ENCODE measurements at regions not wholly inside any gene's neighbourhood (a gene's known extent, or its start where the extent isn't known, plus 50 kb on each side); places are given as distances from the start of the nearest gene placed in this dataset.

DNA sequence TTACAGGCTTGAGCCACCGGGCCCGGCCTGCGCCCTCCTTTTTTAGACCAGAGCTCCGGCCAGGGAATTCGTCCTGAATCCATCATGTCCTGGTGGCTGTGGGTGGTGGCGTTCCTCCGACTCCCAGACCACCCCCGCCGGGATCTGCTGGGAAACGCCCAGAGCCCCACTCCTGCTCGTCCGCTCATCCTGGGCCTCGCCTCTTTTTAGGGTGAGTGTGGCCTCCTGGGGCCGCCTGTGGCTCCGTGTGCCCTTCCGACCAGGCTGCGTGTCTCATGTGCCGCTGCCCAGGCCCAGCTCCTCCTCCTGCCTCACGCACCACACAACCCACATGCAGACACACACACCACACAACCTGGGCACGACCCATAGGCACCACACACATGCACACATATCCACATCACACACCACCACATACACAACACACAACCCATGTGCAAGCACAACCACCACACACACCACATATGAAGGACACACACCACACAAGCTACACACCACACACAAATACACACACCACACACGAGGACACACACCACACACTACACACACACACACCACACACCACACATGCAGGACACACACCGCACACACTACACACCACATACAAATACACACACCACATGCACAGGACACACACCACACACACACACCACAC lies 946.2 kb downstream of the BRD1 start:
- H3K27ac ChIP-seq (ENCODE audit: low read depth, low read length) = no peak overlapping the region
- H3K4me3 ChIP-seq (ENCODE audit: low read depth in 1 of 2, low read length in 2 of 2) = no peak overlapping the region
- no peaks in the 10 kb centered on the region for H3K9me3 ChIP-seq (ENCODE audit: low read length)
- H3K27me3 ChIP-seq (ENCODE audit: control insufficient read depth in 1 of 2, insufficient read depth in 2 of 2, low read length in 2 of 2) = peaks cover 0 to 4% of the 10 kb centered on the region in 2 donors
- H3K4me1 ChIP-seq (ENCODE audit: insufficient read depth, low read length) = no peaks in the 10 kb centered on the region
- H3K36me3 ChIP-seq (ENCODE audit: insufficient read depth, low read length) = no peaks in the 10 kb centered on the region
- H3K9ac ChIP-seq (ENCODE audit: low read length) = no peak overlapping the region

- Histone ChIP-seq H3K4me1 (ENCODE audit: insufficient read depth, low read length) (no peaks in the 10 kb centered on the region), H3K27ac (ENCODE audit: low read depth, low read length) (no peak overlapping the region), H3K27me3 (ENCODE audit: control insufficient read depth in 1 of 2, insufficient read depth in 2 of 2, low read length in 2 of 2) (peaks cover 0 to 4% of the 10 kb centered on the region in 2 donors), H3K9ac (ENCODE audit: low read length) (no peak overlapping the region), H3K4me3 (ENCODE audit: low read depth in 1 of 2, low read length in 2 of 2) (no peak overlapping the region), H3K36me3 (ENCODE audit: insufficient read depth, low read length) (no peaks in the 10 kb centered on the region), H3K9me3 (ENCODE audit: low read length) (no peaks in the 10 kb centered on the region)
These were observed 946.9 kb downstream of the BRD1 start for GRCh38 chr22:48880749-48881148.

DNA sequence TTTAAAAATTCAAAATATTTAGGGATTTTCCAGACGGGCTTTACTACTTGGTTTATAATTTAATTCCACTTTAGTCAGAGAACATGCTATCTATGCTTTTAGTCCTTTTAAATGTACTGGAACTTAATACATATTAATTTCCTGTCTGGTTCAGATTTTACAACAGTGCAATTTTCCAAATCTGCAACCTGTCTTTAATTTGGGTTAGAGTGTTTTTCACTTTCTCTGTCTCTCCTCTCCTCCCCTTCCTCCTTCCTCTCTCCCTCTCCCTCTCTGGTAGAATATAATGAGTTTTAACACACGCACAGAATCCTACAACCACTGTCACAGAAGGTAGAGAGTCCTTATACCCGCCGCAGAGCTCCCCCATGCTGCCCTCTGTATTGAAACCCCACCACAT lies 950.7 kb downstream of the BRD1 start:
- Histone ChIP-seq H3K9me3 (ENCODE audit: low read length) (no peaks in the 10 kb centered on the region), H3K9ac (ENCODE audit: low read length) (no peak overlapping the region), H3K36me3 (ENCODE audit: insufficient read depth, low read length) (no peaks in the 10 kb centered on the region), H3K27ac (ENCODE audit: low read depth, low read length) (no peak overlapping the region), H3K27me3 (ENCODE audit: control insufficient read depth in 1 of 2, insufficient read depth in 2 of 2, low read length in 2 of 2) (peaks cover 0 to under 1% of the 10 kb centered on the region in 2 donors), H3K4me3 (ENCODE audit: low read depth in 1 of 2, low read length in 2 of 2) (no peak overlapping the region), H3K4me1 (ENCODE audit: insufficient read depth, low read length) (no peaks in the 10 kb centered on the region)

- no peaks in the 10 kb centered on the region for H3K9me3 ChIP-seq (ENCODE audit: low read length)
- H3K27ac ChIP-seq (ENCODE audit: low read depth, low read length) = no peak overlapping the region
- no peaks in the 10 kb centered on the region for H3K4me1 ChIP-seq (ENCODE audit: insufficient read depth, low read length)
- no peak overlapping the region for H3K4me3 ChIP-seq (ENCODE audit: low read depth in 1 of 2, low read length in 2 of 2)
- H3K27me3 ChIP-seq (ENCODE audit: control insufficient read depth in 1 of 2, insufficient read depth in 2 of 2, low read length in 2 of 2) = peaks cover 0 to 4% of the 10 kb centered on the region in 2 donors
- H3K36me3 ChIP-seq (ENCODE audit: insufficient read depth, low read length) = no peaks in the 10 kb centered on the region
- no peak overlapping the region for H3K9ac ChIP-seq (ENCODE audit: low read length)
These were observed 952.7 kb downstream of the BRD1 start for GRCh38 chr22:48874956-48875355.

DNA sequence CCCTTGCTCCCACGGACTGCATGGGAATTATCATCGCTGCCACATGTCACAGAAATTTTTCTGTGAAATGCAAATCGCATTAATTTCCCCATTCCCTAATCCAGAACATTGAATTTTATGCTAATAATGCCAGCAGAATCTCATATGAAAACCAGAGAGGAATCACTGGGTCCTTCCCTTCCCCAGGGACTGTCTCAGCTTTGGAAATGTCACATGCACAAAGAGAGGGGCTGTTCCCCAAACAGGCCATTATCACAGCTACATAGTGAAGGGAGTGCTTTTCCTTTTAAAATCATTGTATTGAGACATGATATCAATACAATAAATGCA lies 954.5 kb downstream of the BRD1 start:
- Histone ChIP-seq H3K9ac (ENCODE audit: low read length) (no peak overlapping the region), H3K27ac (ENCODE audit: low read depth, low read length) (no peak overlapping the region), H3K9me3 (ENCODE audit: low read length) (no peaks in the 10 kb centered on the region), H3K27me3 (ENCODE audit: control insufficient read depth in 1 of 2, insufficient read depth in 2 of 2, low read length in 2 of 2) (peaks cover 0 to 4% of the 10 kb centered on the region in 2 donors), H3K4me3 (ENCODE audit: low read depth in 1 of 2, low read length in 2 of 2) (no peak overlapping the region), H3K36me3 (ENCODE audit: insufficient read depth, low read length) (no peaks in the 10 kb centered on the region), H3K4me1 (ENCODE audit: insufficient read depth, low read length) (no peaks in the 10 kb centered on the region)

- peaks cover 0 to 4% of the 10 kb centered on the region in 2 donors for H3K27me3 ChIP-seq (ENCODE audit: control insufficient read depth in 1 of 2, insufficient read depth in 2 of 2, low read length in 2 of 2)
- H3K4me3 ChIP-seq (ENCODE audit: low read depth in 1 of 2, low read length in 2 of 2) = no peak overlapping the region
- H3K27ac ChIP-seq (ENCODE audit: low read depth, low read length) = no peak overlapping the region
- no peaks in the 10 kb centered on the region for H3K9me3 ChIP-seq (ENCODE audit: low read length)
- no peaks in the 10 kb centered on the region for H3K4me1 ChIP-seq (ENCODE audit: insufficient read depth, low read length)
- H3K36me3 ChIP-seq (ENCODE audit: insufficient read depth, low read length) = no peaks in the 10 kb centered on the region
- no peak overlapping the region for H3K9ac ChIP-seq (ENCODE audit: low read length)
These were observed 955.1 kb downstream of the BRD1 start for GRCh38 chr22:48872271-48873190.

DNA sequence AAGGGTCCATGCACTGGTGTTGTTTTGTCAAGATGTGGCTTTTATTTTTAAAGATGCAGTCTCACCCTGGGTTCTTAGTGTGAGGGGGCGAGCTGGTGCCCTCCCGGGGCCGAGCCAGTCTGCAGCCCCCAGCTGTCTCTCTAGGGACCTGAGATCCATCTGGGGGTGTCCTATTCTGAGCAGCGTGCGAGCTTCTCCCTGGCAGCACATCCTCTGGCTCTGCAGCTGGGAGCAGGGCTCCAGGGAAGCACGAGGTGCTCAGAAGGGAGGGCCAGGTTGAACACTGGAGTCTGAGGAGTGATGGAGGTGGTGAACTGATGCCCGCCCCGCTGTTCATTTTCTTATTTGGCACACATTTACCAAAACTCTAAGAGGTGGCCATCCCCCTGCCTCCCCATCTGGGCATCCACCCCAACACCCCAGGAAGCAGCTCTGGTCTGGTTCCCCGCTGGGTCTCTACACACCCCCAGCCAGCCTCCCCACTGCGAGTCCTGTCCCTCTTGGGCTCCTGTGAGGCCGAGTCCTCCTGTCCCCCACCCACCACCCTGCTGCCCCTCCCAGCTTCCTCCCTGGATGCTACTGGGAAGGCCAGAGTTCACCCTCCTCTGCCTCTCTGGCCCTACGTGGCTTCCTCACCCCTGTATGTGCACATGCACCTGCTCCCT lies 956.4 kb downstream of the BRD1 start:
- H3K36me3 ChIP-seq (ENCODE audit: insufficient read depth, low read length) = no peaks in the 10 kb centered on the region
- H3K9ac ChIP-seq (ENCODE audit: low read length) = no peak overlapping the region
- H3K27ac ChIP-seq (ENCODE audit: low read depth, low read length) = no peak overlapping the region
- no peaks in the 10 kb centered on the region for H3K4me1 ChIP-seq (ENCODE audit: insufficient read depth, low read length)
- peaks cover 0 to 4% of the 10 kb centered on the region in 2 donors for H3K27me3 ChIP-seq (ENCODE audit: control insufficient read depth in 1 of 2, insufficient read depth in 2 of 2, low read length in 2 of 2)
- no peaks in the 10 kb centered on the region for H3K9me3 ChIP-seq (ENCODE audit: low read length)
- no peak overlapping the region for H3K4me3 ChIP-seq (ENCODE audit: low read depth in 1 of 2, low read length in 2 of 2)

DNA sequence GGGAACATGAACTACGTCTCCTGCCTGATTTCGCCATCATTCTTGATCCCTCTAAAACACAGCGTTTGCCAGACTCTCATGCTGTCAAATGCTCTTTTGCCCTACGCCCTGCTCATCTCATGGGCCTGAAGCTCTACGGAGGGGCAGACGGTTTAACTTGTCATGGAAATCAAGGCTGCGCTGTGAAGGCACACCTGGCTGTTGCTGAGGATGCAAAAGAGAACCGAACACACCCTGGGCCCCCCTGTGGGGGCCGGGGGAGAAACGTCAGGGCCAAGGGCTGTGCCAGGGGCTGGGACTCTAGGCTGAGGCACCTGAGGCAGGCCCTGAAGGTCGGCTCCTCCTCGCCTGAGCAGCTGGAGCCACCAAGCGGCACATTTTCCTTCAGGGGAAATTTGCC lies 957.2 kb downstream of the BRD1 start:
- Histone ChIP-seq H3K9me3 (ENCODE audit: low read length) (no peaks in the 10 kb centered on the region), H3K4me3 (ENCODE audit: low read depth in 1 of 2, low read length in 2 of 2) (no peak overlapping the region), H3K27me3 (ENCODE audit: control insufficient read depth in 1 of 2, insufficient read depth in 2 of 2, low read length in 2 of 2) (peaks cover 0 to 4% of the 10 kb centered on the region in 2 donors), H3K4me1 (ENCODE audit: insufficient read depth, low read length) (no peaks in the 10 kb centered on the region), H3K36me3 (ENCODE audit: insufficient read depth, low read length) (no peaks in the 10 kb centered on the region), H3K27ac (ENCODE audit: low read depth, low read length) (no peak overlapping the region), H3K9ac (ENCODE audit: low read length) (no peak overlapping the region)

DNA sequence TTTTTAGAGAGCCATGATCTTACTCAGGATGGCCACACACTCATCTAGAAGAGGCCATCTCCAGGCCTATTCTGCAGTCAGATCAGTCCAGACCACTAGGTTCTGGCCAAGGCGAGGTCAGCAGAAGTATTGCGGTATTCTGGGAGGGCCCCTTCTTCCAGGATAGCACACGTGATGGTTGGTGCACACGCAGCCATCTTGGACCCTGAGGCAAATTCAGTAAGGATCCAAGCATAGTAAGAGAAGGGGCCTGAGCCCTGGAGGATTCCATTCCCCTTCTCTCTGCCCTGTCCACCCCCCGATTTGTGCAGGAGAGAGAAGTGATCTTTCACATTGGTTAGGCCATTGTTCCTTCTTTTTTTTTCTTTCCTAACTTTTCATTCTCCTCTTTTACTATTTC lies 957.9 kb downstream of the BRD1 start:
- Histone ChIP-seq H3K9me3 (ENCODE audit: low read length) (no peaks in the 10 kb centered on the region), H3K4me1 (ENCODE audit: insufficient read depth, low read length) (no peaks in the 10 kb centered on the region), H3K4me3 (ENCODE audit: low read depth in 1 of 2, low read length in 2 of 2) (no peak overlapping the region), H3K27ac (ENCODE audit: low read depth, low read length) (no peak overlapping the region), H3K9ac (ENCODE audit: low read length) (no peak overlapping the region), H3K36me3 (ENCODE audit: insufficient read depth, low read length) (no peaks in the 10 kb centered on the region), H3K27me3 (ENCODE audit: control insufficient read depth in 1 of 2, insufficient read depth in 2 of 2, low read length in 2 of 2) (peaks cover 0 to 4% of the 10 kb centered on the region in 2 donors)

GRCh38 chr22:48869161-48869560 lies 958.5 kb downstream of the BRD1 start:
- Histone ChIP-seq H3K4me3 (ENCODE audit: low read depth in 1 of 2, low read length in 2 of 2) (no peak overlapping the region), H3K9me3 (ENCODE audit: low read length) (no peaks in the 10 kb centered on the region), H3K27ac (ENCODE audit: low read depth, low read length) (no peak overlapping the region), H3K9ac (ENCODE audit: low read length) (no peak overlapping the region), H3K27me3 (ENCODE audit: control insufficient read depth in 1 of 2, insufficient read depth in 2 of 2, low read length in 2 of 2) (peaks cover 0 to 4% of the 10 kb centered on the region in 2 donors), H3K4me1 (ENCODE audit: insufficient read depth, low read length) (no peaks in the 10 kb centered on the region), H3K36me3 (ENCODE audit: insufficient read depth, low read length) (no peaks in the 10 kb centered on the region)

- no peaks in the 10 kb centered on the region for H3K4me1 ChIP-seq (ENCODE audit: insufficient read depth, low read length)
- H3K4me3 ChIP-seq (ENCODE audit: low read depth in 1 of 2, low read length in 2 of 2) = no peak overlapping the region
- no peaks in the 10 kb centered on the region for H3K9me3 ChIP-seq (ENCODE audit: low read length)
- H3K36me3 ChIP-seq (ENCODE audit: insufficient read depth, low read length) = no peaks in the 10 kb centered on the region
- peaks cover 0 to 4% of the 10 kb centered on the region in 2 donors for H3K27me3 ChIP-seq (ENCODE audit: control insufficient read depth in 1 of 2, insufficient read depth in 2 of 2, low read length in 2 of 2)
- no peak overlapping the region for H3K9ac ChIP-seq (ENCODE audit: low read length)
- H3K27ac ChIP-seq (ENCODE audit: low read depth, low read length) = no peak overlapping the region
These were observed 959.1 kb downstream of the BRD1 start for GRCh38 chr22:48868554-48868953.
